ENCODE measurements at regions not wholly inside any gene's neighbourhood (a gene's known extent, or its start where the extent isn't known, plus 50 kb on each side); places are given as distances from the start of the nearest gene placed in this dataset.

GRCh38 chr9:87067426-87067825, 120.1 kb upstream of the GAS1 start:
- H3K4me3 ChIP-seq (replicated peaks in 1 of 2; ENCODE audit: low read depth in 1 of 2, low read length in 2 of 2), result no peak overlapping the region
- no TSS peak for BruUV-seq (replicated peaks)
- no peaks in the 10 kb centered on the region for H3K36me3 ChIP-seq (ENCODE audit: control insufficient read depth in 1 of 2, insufficient read depth in 2 of 2, low read length in 2 of 2)
- CTCF ChIA-PET, result no interaction called here
- no peaks in the 10 kb centered on the region for H4K20me1 ChIP-seq (ENCODE audit: insufficient read depth)
- DNase-seq (ENCODE audit: low read depth, low spot score), result no peak
- no peak overlapping the region for H3K4me2 ChIP-seq (ENCODE audit: low read length)
- no peak for ATAC-seq
- no peaks in the 10 kb centered on the region for H3K9me3 ChIP-seq (ENCODE audit: control insufficient read depth in 1 of 2, insufficient read depth in 1 of 2, low read depth in 1 of 2, low read length in 2 of 2)
- H3K4me1 ChIP-seq (ENCODE audit: control insufficient read depth in 1 of 2, insufficient read depth in 2 of 2, low read length in 2 of 2), result no peaks in the 10 kb centered on the region
- H2AFZ ChIP-seq (ENCODE audit: low read depth, low read length, poor library complexity, severe bottlenecking), result no peak overlapping the region
- TF ChIP-seq JUND (IDR thresholded peaks at IDR 0.05) (no peak), EZH2 (IDR thresholded peaks at IDR 0.05) (no peak), ZBTB33 (IDR thresholded peaks at IDR 0.05; ENCODE audit: extremely low read depth, insufficient replicate concordance, low read length) (no peak), SIN3A (IDR thresholded peaks at IDR 0.05; ENCODE audit: low read depth) (no peak), TCF7L2 (IDR thresholded peaks at IDR 0.05; ENCODE audit: borderline replicate concordance, extremely low read depth, insufficient read depth, insufficient read length) (no peak), YY1 (IDR thresholded peaks at IDR 0.05; ENCODE audit: extremely low read depth, insufficient replicate concordance, low read depth, low read length) (no peak), ZNF274 (IDR thresholded peaks at IDR 0.05; ENCODE audit: low read depth, low read length) (no peak), RAD21 (IDR thresholded peaks at IDR 0.05; ENCODE audit: low read depth) (no peak), REST (IDR thresholded peaks at IDR 0.05; ENCODE audit: low read depth) (no peak), MAX (IDR thresholded peaks at IDR 0.05) (no peak), ELF1 (IDR thresholded peaks at IDR 0.05; ENCODE audit: borderline replicate concordance, low read depth) (no peak), ZFX (IDR thresholded peaks at IDR 0.05) (no peak), EGR1 (IDR thresholded peaks at IDR 0.05; ENCODE audit: low read depth) (no peak), CEBPB (IDR thresholded peaks at IDR 0.05; ENCODE audit: low read depth) (no peak), POLR2AphosphoS5 (IDR thresholded peaks at IDR 0.05; ENCODE audit: low read depth, low read length) (no peak), FOSL1 (IDR thresholded peaks at IDR 0.05; ENCODE audit: low read depth) (no peak), CBX3 (IDR thresholded peaks at IDR 0.05; ENCODE audit: low read depth) (no peak), EZH2phosphoT487 (IDR thresholded peaks at IDR 0.05; ENCODE audit: borderline replicate concordance) (no peak)
- intact Hi-C loops (cut with micrococcal nuclease), result no loop called here
- H3K9me2 ChIP-seq (ENCODE audit: insufficient read depth), result no peaks in the 10 kb centered on the region
- POLR2A ChIA-PET, result no interaction called here
- H3K79me2 ChIP-seq (ENCODE audit: insufficient read depth, low read length), result no peaks in the 10 kb centered on the region
- H3K9ac ChIP-seq (ENCODE audit: low read length), result no peak overlapping the region
- H3K27ac ChIP-seq (ENCODE audit: low read depth, low read length), result no peak overlapping the region
- RAD21 ChIA-PET (ENCODE audit: low non-redundant PET in 1 of 2, low total read pairs in 2 of 2, uncharacterized antibody in 2 of 2, unreplicated experiment in 2 of 2), result no interaction called here
- peaks cover 26% of the 10 kb centered on the region for H3K27me3 ChIP-seq (ENCODE audit: insufficient read depth, low read length)

Measured in HCT116 (cell line).